Urothelium cell line (cell line): ENCODE measurements at regions not wholly inside any gene's neighbourhood (a gene's known extent, or its start where the extent isn't known, plus 50 kb on each side); places are given as distances from the start of the nearest gene placed in this dataset.
"Not testable (repeated sequence)": the region's sequence is repeated elsewhere in the genome, so short reads cannot be mapped to it uniquely, and the experiment has no call there.

ENCODE experiments used
- DNase-seq: peaks from one replicate; pipeline ENCODE4 v3.0.0; 2011; ENCODE audit warnings: low spot score, mixed read lengths
- FAIRE-seq: peaks from 2 replicates; lab custom pipeline; 2011; peaks lifted over from hg19 to GRCh38; lab: Jason Lieb, UNC

- no peak for DNase-seq
- FAIRE-seq, result no peak
These were observed 50.3 kb upstream of the OSBPL11 start for GRCh38 chr3:125645616-125646015.

- DNase-seq (no peak), FAIRE-seq (no peak)
These were observed 51.3 kb upstream of the OSBPL11 start for GRCh38 chr3:125646581-125646980.

GRCh38 chr3:125647318-125648014 lies 52.2 kb upstream of the OSBPL11 start:
- DNase-seq (peak; percentile 38), FAIRE-seq (no peak)

GRCh38 chr3:125651244-125651643 lies 55.9 kb upstream of the OSBPL11 start:
- no peak for DNase-seq
- peak; percentile 50 for FAIRE-seq

GRCh38 chr3:125652349-125652748 lies 57.1 kb upstream of the OSBPL11 start:
- FAIRE-seq, result peak; percentile 20
- no peak for DNase-seq

- DNase-seq (no peak), FAIRE-seq (no peak)
These were observed 59.2 kb upstream of the OSBPL11 start for GRCh38 chr3:125654526-125654925.

GRCh38 chr3:125662675-125663074 lies 67.4 kb upstream of the OSBPL11 start:
- FAIRE-seq, result no peak

GRCh38 chr3:125670352-125670751 lies 75.1 kb upstream of the OSBPL11 start:
- DNase-seq, result no peak
- no peak for FAIRE-seq

More at GRCh38 chr3:125662675-125663074, 67.4 kb upstream of the OSBPL11 start:
- no peak for DNase-seq

- DNase-seq (no peak), FAIRE-seq (no peak)
These were observed 75.6 kb upstream of the OSBPL11 start for GRCh38 chr3:125670945-125671344.

- FAIRE-seq (no peak), DNase-seq (no peak)
These were observed 76.4 kb upstream of the OSBPL11 start for GRCh38 chr3:125671461-125672243.

- FAIRE-seq (no peak), DNase-seq (no peak)
These were observed 80.5 kb upstream of the OSBPL11 start for GRCh38 chr3:125675791-125676190.

- FAIRE-seq, result peak; percentile 20
- no peak for DNase-seq
These were observed 84.0 kb upstream of the OSBPL11 start for GRCh38 chr3:125679258-125679657.

GRCh38 chr3:125681146-125681545 lies 85.8 kb upstream of the OSBPL11 start:
- no peak for DNase-seq
- FAIRE-seq, result peak; percentile 20

GRCh38 chr3:125681906-125682305 lies 86.6 kb upstream of the OSBPL11 start:
- not testable (repeated sequence) for FAIRE-seq

GRCh38 chr3:125682610-125683009 lies 87.3 kb upstream of the OSBPL11 start:
- not testable (repeated sequence) for DNase-seq, FAIRE-seq

More at GRCh38 chr3:125681906-125682305, 86.6 kb upstream of the OSBPL11 start:
- not testable (repeated sequence) for DNase-seq

- no peak for FAIRE-seq
- no peak for DNase-seq
These were observed 88.0 kb upstream of the OSBPL11 start for GRCh38 chr3:125683067-125683829.

GRCh38 chr3:125684199-125684598 lies 88.9 kb upstream of the OSBPL11 start:
- DNase-seq (no peak), FAIRE-seq (no peak)

- not testable (repeated sequence) for DNase-seq, FAIRE-seq
These were observed 90.4 kb upstream of the OSBPL11 start for GRCh38 chr3:125685741-125686140.

GRCh38 chr3:125692361-125692760 lies 97.1 kb upstream of the OSBPL11 start:
- FAIRE-seq (no peak), DNase-seq (no peak)

GRCh38 chr3:125693887-125694286 lies 98.6 kb upstream of the OSBPL11 start:
- FAIRE-seq (no peak), DNase-seq (no peak)

- no peak for FAIRE-seq
- no peak for DNase-seq
These were observed 99.5 kb upstream of the OSBPL11 start for GRCh38 chr3:125694761-125695294.
